ENCODE measurements at regions not wholly inside any gene's neighbourhood (a gene's known extent, or its start where the extent isn't known, plus 50 kb on each side); places are given as distances from the start of the nearest gene placed in this dataset.
A peak's percentile ranks its signal among the peaks of the same experiment; 100 is the strongest.

GRCh38 chr1:79688932-79689331 is 682.4 kb upstream of the ADGRL4 start:
- no peak for DNase-seq

- DNase-seq: no peak
Observed at GRCh38 chr1:79683420-79683819, 676.9 kb upstream of the ADGRL4 start.

- DNase-seq: no peak
Observed at GRCh38 chr1:79682478-79682877, 675.9 kb upstream of the ADGRL4 start.

- DNase-seq: no peak
Observed at GRCh38 chr1:79681382-79681781, 674.9 kb upstream of the ADGRL4 start.

- peak; percentile 26 for DNase-seq
Observed at GRCh38 chr1:79679916-79680315, 673.4 kb upstream of the ADGRL4 start.

GRCh38 chr1:79667848-79668696 is 661.5 kb upstream of the ADGRL4 start:
- no peak for DNase-seq

GRCh38 chr1:79667166-79667565 is 660.6 kb upstream of the ADGRL4 start:
- DNase-seq: no peak

- DNase-seq: no peak
Observed at GRCh38 chr1:79663916-79664315, 657.4 kb upstream of the ADGRL4 start.

- DNase-seq: no peak
Observed at GRCh38 chr1:79662596-79662995, 656.1 kb upstream of the ADGRL4 start.

GRCh38 chr1:79660129-79660528 is 653.6 kb upstream of the ADGRL4 start:
- DNase-seq: no peak

- DNase-seq: no peak
Observed at GRCh38 chr1:79657951-79658658, 651.6 kb upstream of the ADGRL4 start.

GRCh38 chr1:79655876-79656275 is 649.3 kb upstream of the ADGRL4 start:
- DNase-seq: no peak

GRCh38 chr1:79652426-79652825 is 645.9 kb upstream of the ADGRL4 start:
- DNase-seq: no peak

- no peak for DNase-seq
Observed at GRCh38 chr1:79648126-79648525, 641.6 kb upstream of the ADGRL4 start.

- DNase-seq: no peak
Observed at GRCh38 chr1:79646880-79647279, 640.4 kb upstream of the ADGRL4 start.

- DNase-seq: no peak
Observed at GRCh38 chr1:79638382-79638781, 631.9 kb upstream of the ADGRL4 start.

- no peak for DNase-seq
Observed at GRCh38 chr1:79633456-79633855, 626.9 kb upstream of the ADGRL4 start.

GRCh38 chr1:79629414-79629813 is 622.9 kb upstream of the ADGRL4 start:
- DNase-seq: no peak

GRCh38 chr1:79617777-79618176 is 611.2 kb upstream of the ADGRL4 start:
- no peak for DNase-seq

GRCh38 chr1:79614762-79615161 is 608.2 kb upstream of the ADGRL4 start:
- no peak for DNase-seq

GRCh38 chr1:79614106-79614505 is 607.6 kb upstream of the ADGRL4 start:
- no peak for DNase-seq

- DNase-seq: no peak
Observed at GRCh38 chr1:79613046-79613445, 606.5 kb upstream of the ADGRL4 start.

GRCh38 chr1:79604490-79605198 is 598.1 kb upstream of the ADGRL4 start:
- no peak for DNase-seq

- no peak for DNase-seq
Observed at GRCh38 chr1:79603843-79604242, 597.3 kb upstream of the ADGRL4 start.

All from NCI-H1436 (cell line).